Mucosa of descending colon (tissue), 3 donors: ENCODE measurements at regions not wholly inside any gene's neighbourhood (a gene's known extent, or its start where the extent isn't known, plus 50 kb on each side); places are given as distances from the start of the nearest gene placed in this dataset.

Source experiments
- ATAC-seq: fragments of 200-7000 bp; cut with Tn5 transposase; one replicate; pipeline ENCODE4 v1.9.1; 2020; ENCODE audit warnings: mild to moderate bottlenecking, moderate library complexity
- DNase-seq, 3 donors: peaks; one replicate each; pipeline ENCODE4 v3.0.0-alpha.2; 2020
- H3K36me3 ChIP-seq: fragments of 200-600 bp; one replicate; pipeline ENCODE4 v1.8.0; 2021; ENCODE audit warnings: low read depth, mild to moderate bottlenecking
- H3K4me1 ChIP-seq: fragments of 200-600 bp; one replicate; pipeline ENCODE4 v1.8.0; 2021; ENCODE audit warnings: low read depth, mild to moderate bottlenecking
- H3K4me3 ChIP-seq: fragments of 200-600 bp; one replicate; pipeline ENCODE4 v1.8.0; 2021; ENCODE audit warnings: mild to moderate bottlenecking
- H3K9me3 ChIP-seq: fragments of 200-600 bp; one replicate; pipeline ENCODE4 v1.8.0; 2021; ENCODE audit warnings: mild to moderate bottlenecking
- CTCF ChIP-seq: fragments of 200-600 bp; IDR thresholded peaks from one replicate; pipeline ENCODE4 v1.8.0; 2022; ENCODE audit warnings: antibody characterized with exemption, mild to moderate bottlenecking
- intact Hi-C, 2 donors: fragments of 100-400 bp; cut with DNase I in 1 of 2; cut with micrococcal nuclease in 1 of 2; formaldehyde crosslinking; loops; one replicate each; pipeline versions ENCODE4 v1.11.0 to v1.11.1; 2022; cut with DNase I, micrococcal nuclease
- donor health status: DM: no; HTN: no; CAD: no; lungs with moderate emphysema.
- donor health status: DM: no; HTN: no; CAD: no.
- donor health status: DM: no; HTN: yes; CAD: no.

- DNase-seq (no peak), ATAC-seq (no peak)
- no peaks in the 10 kb centered on the region for H3K4me1 ChIP-seq
- H3K9me3 ChIP-seq: no peaks in the 10 kb centered on the region
- no peak overlapping the region for H3K4me3 ChIP-seq
- TF ChIP-seq CTCF: no peak
- intact Hi-C loops: no loop called here
- no peaks in the 10 kb centered on the region for H3K36me3 ChIP-seq
Measured at GRCh38 chr9:119956111-119956510, 586.9 kb upstream of the BRINP1 start.

- ATAC-seq (no peak), DNase-seq (no peak)
- Histone ChIP-seq H3K4me3 (no peak overlapping the region), H3K4me1 (no peaks in the 10 kb centered on the region), H3K36me3 (no peaks in the 10 kb centered on the region), H3K9me3 (no peaks in the 10 kb centered on the region)
- no peak for TF ChIP-seq CTCF
- intact Hi-C loops: no loop called here
Measured at GRCh38 chr9:119955276-119955675, 586.0 kb upstream of the BRINP1 start.

GRCh38 chr9:119951591-119951990 lies 582.4 kb upstream of the BRINP1 start:
- ATAC-seq: no peak

GRCh38 chr9:119951090-119951489 lies 581.9 kb upstream of the BRINP1 start:
- no peaks in the 10 kb centered on the region for H3K9me3 ChIP-seq
- H3K4me3 ChIP-seq: no peak overlapping the region
- DNase-seq (no peak), ATAC-seq (no peak)
- intact Hi-C loops: no loop called here
- no peaks in the 10 kb centered on the region for H3K4me1 ChIP-seq
- H3K36me3 ChIP-seq: no peaks in the 10 kb centered on the region
- TF ChIP-seq CTCF: no peak

More at GRCh38 chr9:119951591-119951990, 582.4 kb upstream of the BRINP1 start:
- no peak for DNase-seq
- no peaks in the 10 kb centered on the region for H3K9me3 ChIP-seq
- intact Hi-C loops: no loop called here
- no peaks in the 10 kb centered on the region for H3K36me3 ChIP-seq
- no peak for TF ChIP-seq CTCF
- no peaks in the 10 kb centered on the region for H3K4me1 ChIP-seq
- no peak overlapping the region for H3K4me3 ChIP-seq

GRCh38 chr9:119945686-119946085 lies 576.5 kb upstream of the BRINP1 start:
- no peak for ATAC-seq
- H3K9me3 ChIP-seq: no peaks in the 10 kb centered on the region
- intact Hi-C loops: no loop called here
- H3K36me3 ChIP-seq: no peaks in the 10 kb centered on the region
- no peak for DNase-seq
- no peaks in the 10 kb centered on the region for H3K4me1 ChIP-seq
- no peak overlapping the region for H3K4me3 ChIP-seq
- no peak for TF ChIP-seq CTCF

- no peak for TF ChIP-seq CTCF
- no peak for DNase-seq
- no peaks in the 10 kb centered on the region for H3K9me3 ChIP-seq
Measured at GRCh38 chr9:119941091-119941490, 571.9 kb upstream of the BRINP1 start.

More at GRCh38 chr9:119941091-119941490, 571.9 kb upstream of the BRINP1 start:
- no peak for ATAC-seq
- H3K4me3 ChIP-seq: no peak overlapping the region
- intact Hi-C loops: no loop called here
- no peaks in the 10 kb centered on the region for H3K36me3 ChIP-seq
- no peaks in the 10 kb centered on the region for H3K4me1 ChIP-seq
